A549 (cell line): ENCODE measurements at regions not wholly inside any gene's neighbourhood (a gene's known extent, or its start where the extent isn't known, plus 50 kb on each side); places are given as distances from the start of the nearest gene placed in this dataset.

Experiments used
- BHLHE40 ChIP-seq: IDR thresholded peaks from 2 replicates; pipeline ENCODE4 v1.6.1; 2012; ENCODE audit warnings: low read depth, low read length, inconsistent platforms
- CTCF ChIP-seq: fragments of >200 bp; sonication (Bioruptor Twin); formaldehyde crosslinking; IDR thresholded peaks from 3 replicates; pipeline ENCODE4 v1.5.1; 2016
- MAFK ChIP-seq: fragments of 450-650 bp; IDR thresholded peaks from 2 replicates; pipeline ENCODE4 v1.6.1; 2014; ENCODE audit not compliant: partially characterized antibody
- MAX ChIP-seq: IDR thresholded peaks from 2 replicates; pipeline ENCODE4 v1.6.1; 2012
- RAD21 ChIP-seq, 2 experiments: fragments of >200 bp in 1 of 2; sonication (Bioruptor Twin) in 1 of 2; formaldehyde crosslinking in 1 of 2; IDR thresholded peaks in 1 of 2; conservative IDR thresholded peaks in 1 of 2; 2 replicates in 1 of 2; 3 replicates in 1 of 2; pipeline ENCODE4 v1.6.1; 2012 to 2018; ENCODE audit warnings: inconsistent platforms in 1 of 2
- RFX5 ChIP-seq: fragments of 450-650 bp; IDR thresholded peaks from 2 replicates; pipeline ENCODE4 v1.7.1; 2014; ENCODE audit warnings: antibody characterized with exemption, mild to moderate bottlenecking, moderate library complexity
- ZSCAN20 ChIP-seq: fragments of 250-450 bp; sonication (Bioruptor Pico); IDR thresholded peaks from 2 replicates; pipeline ENCODE4 v1.8.0; 2022; ENCODE audit warnings: mild to moderate bottlenecking, moderate library complexity

GRCh38 chr12:93134175-93134890 is 205.2 kb upstream of the EEA1 start:
- TF ChIP-seq MAFK (no peak), ZSCAN20 (CRISPR knock-in tag) (no peak), RFX5 (no peak), RAD21 (conservative IDR thresholded peaks at IDR 0.05 in 1 of 2, IDR thresholded peaks at IDR 0.05 in 1 of 2) (no peak), MAX (no peak), CTCF (no peak), BHLHE40 (no peak)
